Neural progenitor cell (in vitro differentiated cells): ENCODE measurements at regions not wholly inside any gene's neighbourhood (a gene's known extent, or its start where the extent isn't known, plus 50 kb on each side); places are given as distances from the start of the nearest gene placed in this dataset.

Source experiments
- CTCF ChIP-seq: fragments of 200-600 bp; sonication (generic); IDR thresholded peaks from 2 replicates; pipeline ENCODE4 v1.5.1; 2017; ENCODE audit warnings: antibody characterized with exemption, mild to moderate bottlenecking
- EZH2 ChIP-seq: fragments of 200-600 bp; sonication (generic); IDR thresholded peaks from 2 replicates; pipeline ENCODE4 v1.6.1; 2017; ENCODE audit warnings: antibody characterized with exemption, mild to moderate bottlenecking, moderate library complexity
- EZH2phosphoT487 ChIP-seq: fragments of 200-600 bp; sonication (generic); IDR thresholded peaks from 2 replicates; pipeline ENCODE4 v1.6.1; 2017; ENCODE audit warnings: antibody characterized with exemption

GRCh38 chr15:96435022-96435421 lies 104.5 kb downstream of the NR2F2 start:
- TF ChIP-seq CTCF = no peak
- TF ChIP-seq EZH2 = no peak
- TF ChIP-seq EZH2phosphoT487 = no peak
